ENCODE measurements at regions not wholly inside any gene's neighbourhood (a gene's known extent, or its start where the extent isn't known, plus 50 kb on each side); places are given as distances from the start of the nearest gene placed in this dataset.

GRCh38 chr14:97604731-97605130 is 807.5 kb downstream of the VRK1 start:
- in situ Hi-C loops (cut with HindIII; ENCODE audit: low sequenced_read_pairs), result no loop called here

- in situ Hi-C loops (cut with HindIII; ENCODE audit: low sequenced_read_pairs), result no loop called here
Measured at GRCh38 chr14:97618401-97618800, 821.2 kb downstream of the VRK1 start.

GRCh38 chr14:97618917-97619690 is 821.9 kb downstream of the VRK1 start:
- in situ Hi-C loops (cut with HindIII; ENCODE audit: low sequenced_read_pairs), result no loop called here

- in situ Hi-C loops (cut with HindIII; ENCODE audit: low sequenced_read_pairs), result no loop called here
Measured at GRCh38 chr14:97620066-97620465, 822.9 kb downstream of the VRK1 start.

GRCh38 chr14:97624985-97625384 is 827.8 kb downstream of the VRK1 start:
- in situ Hi-C loops (cut with HindIII; ENCODE audit: low sequenced_read_pairs), result no loop called here

GRCh38 chr14:97625477-97625876 is 828.3 kb downstream of the VRK1 start:
- in situ Hi-C loops (cut with HindIII; ENCODE audit: low sequenced_read_pairs), result no loop called here

- in situ Hi-C loops (cut with HindIII; ENCODE audit: low sequenced_read_pairs), result no loop called here
Measured at GRCh38 chr14:97626088-97626487, 828.9 kb downstream of the VRK1 start.

- in situ Hi-C loops (cut with HindIII; ENCODE audit: low sequenced_read_pairs), result no loop called here
Measured at GRCh38 chr14:97630249-97630648, 833.1 kb downstream of the VRK1 start.

GRCh38 chr14:97633131-97633738 is 836.1 kb downstream of the VRK1 start:
- in situ Hi-C loops (cut with HindIII; ENCODE audit: low sequenced_read_pairs), result no loop called here

- in situ Hi-C loops (cut with HindIII; ENCODE audit: low sequenced_read_pairs), result loop anchor here (5.0 kb wide), 1 partner anchor 68 kb away; no protein-coding TSS in a partner anchor
Measured at GRCh38 chr14:97634751-97635150, 837.6 kb downstream of the VRK1 start.

GRCh38 chr14:97638864-97639263 is 841.7 kb downstream of the VRK1 start:
- in situ Hi-C loops (cut with HindIII; ENCODE audit: low sequenced_read_pairs), result loop anchor here (5.0 kb wide), 1 partner anchor 63 kb away; no protein-coding TSS in a partner anchor

GRCh38 chr14:97640031-97640430 is 842.8 kb downstream of the VRK1 start:
- in situ Hi-C loops (cut with HindIII; ENCODE audit: low sequenced_read_pairs), result no loop called here

- in situ Hi-C loops (cut with HindIII; ENCODE audit: low sequenced_read_pairs), result no loop called here
Measured at GRCh38 chr14:97641827-97642226, 844.6 kb downstream of the VRK1 start.

GRCh38 chr14:97642631-97643030 is 845.4 kb downstream of the VRK1 start:
- in situ Hi-C loops (cut with HindIII; ENCODE audit: low sequenced_read_pairs), result no loop called here

GRCh38 chr14:97644365-97644764 is 847.2 kb downstream of the VRK1 start:
- in situ Hi-C loops (cut with HindIII; ENCODE audit: low sequenced_read_pairs), result no loop called here

- in situ Hi-C loops (cut with HindIII; ENCODE audit: low sequenced_read_pairs), result no loop called here
Measured at GRCh38 chr14:97649752-97650151, 852.6 kb downstream of the VRK1 start.

GRCh38 chr14:97655169-97655948 is 858.2 kb downstream of the VRK1 start:
- in situ Hi-C loops (cut with HindIII; ENCODE audit: low sequenced_read_pairs), result no loop called here

GRCh38 chr14:97657609-97658008 is 860.4 kb downstream of the VRK1 start:
- in situ Hi-C loops (cut with HindIII; ENCODE audit: low sequenced_read_pairs), result no loop called here

GRCh38 chr14:97687944-97688630 is 890.9 kb downstream of the VRK1 start:
- in situ Hi-C loops (cut with HindIII; ENCODE audit: low sequenced_read_pairs), result no loop called here

- in situ Hi-C loops (cut with HindIII; ENCODE audit: low sequenced_read_pairs), result no loop called here
Measured at GRCh38 chr14:97688631-97689336, 891.6 kb downstream of the VRK1 start.
